ENCODE measurements at regions not wholly inside any gene's neighbourhood (a gene's known extent, or its start where the extent isn't known, plus 50 kb on each side); places are given as distances from the start of the nearest gene placed in this dataset.
A peak's percentile ranks its signal among the peaks of the same experiment; 100 is the strongest.
"Not testable (repeated sequence)": the region's sequence is repeated elsewhere in the genome, so short reads cannot be mapped to it uniquely, and the experiment has no call there.

GRCh38 chr11:25565846-25566245 is 766.1 kb upstream of the ANO3 start:
- no peak overlapping the region for H3K27ac ChIP-seq (replicated peaks; ENCODE audit: low read length)
- H3K9ac ChIP-seq (ENCODE audit: low read depth, low read length, poor library complexity), result no peak overlapping the region
- H2AFZ ChIP-seq (ENCODE audit: low read length), result no peak overlapping the region
- H4K8ac ChIP-seq (ENCODE audit: low read depth, low read length), result no peak overlapping the region
- DNase-seq (ENCODE audit: low spot score), result no peak
- H3K27me3 ChIP-seq (ENCODE audit: control insufficient read depth in 3 of 3, insufficient read depth in 3 of 3, low read depth in 1 of 3, low read length in 3 of 3), result no peaks in the 10 kb centered on the region
- H2AK5ac ChIP-seq (ENCODE audit: low read depth, low read length), result no peak overlapping the region
- H2BK5ac ChIP-seq (ENCODE audit: low read length), result no peak overlapping the region
- H2BK12ac ChIP-seq (ENCODE audit: low read length), result no peak overlapping the region
- no peak overlapping the region for H3K4ac ChIP-seq (ENCODE audit: low read length)
- H3K4me2 ChIP-seq (ENCODE audit: insufficient read depth, low read length, poor library complexity, severe bottlenecking), result no peak overlapping the region
- H3K4me3 ChIP-seq (ENCODE audit: low read length in 2 of 2), result no peak overlapping the region
- H2BK15ac ChIP-seq (ENCODE audit: low read length), result no peak overlapping the region
- H3K36me3 ChIP-seq (replicated peaks in 1 of 2; ENCODE audit: control insufficient read depth in 2 of 2, insufficient read depth in 2 of 2, low read length in 2 of 2), result no peaks in the 10 kb centered on the region
- no peak overlapping the region for H3K14ac ChIP-seq (ENCODE audit: low read length)
- no peak overlapping the region for H4K91ac ChIP-seq (ENCODE audit: low read depth, low read length, poor library complexity)
- H3K23ac ChIP-seq (ENCODE audit: low read depth, low read length, poor library complexity), result no peak overlapping the region
- no peak overlapping the region for H3K18ac ChIP-seq (ENCODE audit: low read length)
- H3K79me1 ChIP-seq (ENCODE audit: low read depth, low read length), result no peaks in the 10 kb centered on the region
- no peaks in the 10 kb centered on the region for H3K4me1 ChIP-seq (ENCODE audit: control insufficient read depth in 2 of 2, insufficient read depth in 1 of 2, low read depth in 1 of 2, low read length in 2 of 2)
- H2BK120ac ChIP-seq (ENCODE audit: low read depth, low read length), result no peak overlapping the region
- no peaks in the 10 kb centered on the region for H3K9me3 ChIP-seq (replicated peaks in 1 of 2; ENCODE audit: control insufficient read depth in 2 of 2, insufficient read depth in 1 of 2, low read depth in 1 of 2, low read length in 2 of 2)

DNA sequence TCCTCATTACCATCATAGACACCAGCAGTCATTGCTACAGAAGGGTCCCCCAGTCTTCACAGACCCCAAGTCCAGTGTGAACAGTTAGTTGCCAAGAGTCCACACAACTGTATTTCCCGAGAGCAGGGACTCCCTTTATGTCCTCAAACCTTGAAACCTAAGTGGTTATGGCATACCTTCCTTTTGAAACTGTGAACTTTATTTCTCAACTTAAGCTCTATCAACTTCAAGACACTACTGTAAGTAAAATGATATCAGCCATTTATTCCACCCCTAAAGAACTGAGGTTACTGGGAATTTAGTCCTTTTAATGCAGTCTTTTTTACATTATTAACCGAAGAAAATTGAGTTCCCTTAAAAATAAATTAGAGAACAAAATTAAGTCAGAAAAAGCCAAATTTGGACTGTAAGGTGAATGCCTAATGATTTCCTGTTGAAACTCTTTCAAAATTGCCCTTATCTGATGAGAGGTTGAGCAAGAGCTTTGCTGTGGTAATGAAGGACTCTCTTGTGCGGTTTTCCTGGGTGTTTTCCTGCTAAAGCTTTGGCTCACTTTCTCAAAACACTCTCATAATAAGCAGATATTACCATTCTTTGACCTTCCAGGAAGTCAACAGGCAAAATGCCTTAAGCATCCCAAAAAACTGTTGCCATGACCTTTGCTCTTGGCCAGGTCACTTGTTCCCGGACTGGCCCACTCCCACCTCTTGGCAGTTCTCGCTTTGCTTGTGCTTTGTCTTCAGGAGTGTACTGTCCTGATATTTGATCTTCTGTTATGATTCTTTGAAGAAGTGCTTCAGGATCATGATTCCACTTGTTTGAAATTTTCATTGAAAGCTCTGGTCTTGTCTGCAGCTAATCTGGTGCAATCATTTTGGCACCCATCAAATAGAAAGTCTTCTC is 765.4 kb upstream of the ANO3 start:
- H2BK15ac ChIP-seq (ENCODE audit: low read length), result no peak overlapping the region
- no peak overlapping the region for H2BK12ac ChIP-seq (ENCODE audit: low read length)
- H3K27ac ChIP-seq (replicated peaks; ENCODE audit: low read length), result no peak overlapping the region
- H3K4me1 ChIP-seq (ENCODE audit: control insufficient read depth in 2 of 2, insufficient read depth in 1 of 2, low read depth in 1 of 2, low read length in 2 of 2), result no peaks in the 10 kb centered on the region
- H3K4me3 ChIP-seq (ENCODE audit: low read length in 2 of 2), result no peak overlapping the region
- no peaks in the 10 kb centered on the region for H3K27me3 ChIP-seq (ENCODE audit: control insufficient read depth in 3 of 3, insufficient read depth in 3 of 3, low read depth in 1 of 3, low read length in 3 of 3)
- no peaks in the 10 kb centered on the region for H3K9me3 ChIP-seq (replicated peaks in 1 of 2; ENCODE audit: control insufficient read depth in 2 of 2, insufficient read depth in 1 of 2, low read depth in 1 of 2, low read length in 2 of 2)
- no peak overlapping the region for H3K9ac ChIP-seq (ENCODE audit: low read depth, low read length, poor library complexity)
- H3K4me2 ChIP-seq (ENCODE audit: insufficient read depth, low read length, poor library complexity, severe bottlenecking), result no peak overlapping the region
- H2BK5ac ChIP-seq (ENCODE audit: low read length), result no peak overlapping the region
- no peak overlapping the region for H3K18ac ChIP-seq (ENCODE audit: low read length)
- H4K8ac ChIP-seq (ENCODE audit: low read depth, low read length), result no peak overlapping the region
- no CpG with 5 or more reads among the region's 5 CpGs for WGBS, 2 donors (ENCODE audit: extremely low coverage in 2 of 2, insufficient read length in 2 of 2, insufficient replicate concordance in 1 of 2)
- H2AFZ ChIP-seq (ENCODE audit: low read length), result no peak overlapping the region
- H3K79me1 ChIP-seq (ENCODE audit: low read depth, low read length), result no peaks in the 10 kb centered on the region
- no peak for DNase-seq (ENCODE audit: low spot score)
- H2AK5ac ChIP-seq (ENCODE audit: low read depth, low read length), result no peak overlapping the region
- H4K91ac ChIP-seq (ENCODE audit: low read depth, low read length, poor library complexity), result no peak overlapping the region
- no peaks in the 10 kb centered on the region for H3K36me3 ChIP-seq (replicated peaks in 1 of 2; ENCODE audit: control insufficient read depth in 2 of 2, insufficient read depth in 2 of 2, low read length in 2 of 2)
- no peak overlapping the region for H3K23ac ChIP-seq (ENCODE audit: low read depth, low read length, poor library complexity)
- H2BK120ac ChIP-seq (ENCODE audit: low read depth, low read length), result no peak overlapping the region
- H3K4ac ChIP-seq (ENCODE audit: low read length), result no peak overlapping the region
- H3K14ac ChIP-seq (ENCODE audit: low read length), result no peak overlapping the region

DNA sequence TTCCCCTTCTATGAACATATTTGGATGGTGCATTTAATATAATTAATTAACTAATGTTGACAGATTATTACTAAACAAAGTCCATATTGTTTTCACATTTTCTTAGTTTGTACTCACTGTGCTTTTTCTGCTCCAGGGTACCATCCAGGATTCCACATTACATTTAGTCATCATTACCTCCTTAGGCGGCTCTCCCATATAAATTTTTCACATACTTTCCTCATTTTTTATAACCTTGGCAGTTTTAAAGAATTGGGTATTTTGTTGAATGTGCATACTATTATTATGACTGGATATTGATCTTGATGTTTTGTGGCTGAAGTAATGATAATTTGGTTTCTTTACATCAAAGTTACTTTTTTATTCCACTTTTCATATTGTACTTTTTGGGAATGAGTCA is 755.6 kb upstream of the ANO3 start:
- Histone ChIP-seq H2BK5ac (ENCODE audit: low read length) (no peak overlapping the region), H3K23ac (ENCODE audit: low read depth, low read length, poor library complexity) (no peak overlapping the region)
- WGBS, 2 donors (ENCODE audit: extremely low coverage in 2 of 2, insufficient read length in 2 of 2, insufficient replicate concordance in 1 of 2), result no CpG with 5 or more reads among the region's 1 CpG

GRCh38 chr11:25579554-25579953 is 752.4 kb upstream of the ANO3 start:
- not testable (repeated sequence) for H4K8ac ChIP-seq (ENCODE audit: low read depth, low read length); H3K79me1 ChIP-seq (ENCODE audit: low read depth, low read length); H2BK120ac ChIP-seq (ENCODE audit: low read depth, low read length); H3K23ac ChIP-seq (ENCODE audit: low read depth, low read length, poor library complexity); H4K91ac ChIP-seq (ENCODE audit: low read depth, low read length, poor library complexity); H3K36me3 ChIP-seq (replicated peaks in 1 of 2; ENCODE audit: control insufficient read depth in 2 of 2, insufficient read depth in 2 of 2, low read length in 2 of 2); H3K14ac ChIP-seq (ENCODE audit: low read length); H3K18ac ChIP-seq (ENCODE audit: low read length); H3K9me3 ChIP-seq (replicated peaks in 1 of 2; ENCODE audit: control insufficient read depth in 2 of 2, insufficient read depth in 1 of 2, low read depth in 1 of 2, low read length in 2 of 2); H3K27ac ChIP-seq (replicated peaks; ENCODE audit: low read length); H2BK12ac ChIP-seq (ENCODE audit: low read length); H2BK5ac ChIP-seq (ENCODE audit: low read length); H3K4me3 ChIP-seq (ENCODE audit: low read length in 2 of 2); H2BK15ac ChIP-seq (ENCODE audit: low read length); H2AFZ ChIP-seq (ENCODE audit: low read length); H3K9ac ChIP-seq (ENCODE audit: low read depth, low read length, poor library complexity); H2AK5ac ChIP-seq (ENCODE audit: low read depth, low read length); DNase-seq (ENCODE audit: low spot score); H3K4ac ChIP-seq (ENCODE audit: low read length); H3K27me3 ChIP-seq (ENCODE audit: control insufficient read depth in 3 of 3, insufficient read depth in 3 of 3, low read depth in 1 of 3, low read length in 3 of 3); H3K4me1 ChIP-seq (ENCODE audit: control insufficient read depth in 2 of 2, insufficient read depth in 1 of 2, low read depth in 1 of 2, low read length in 2 of 2)
- peak overlapping the region; percentile 18 for H3K4me2 ChIP-seq (ENCODE audit: insufficient read depth, low read length, poor library complexity, severe bottlenecking)
- no CpG with 5 or more reads among the region's 2 CpGs for WGBS, 2 donors (ENCODE audit: extremely low coverage in 2 of 2, insufficient read length in 2 of 2, insufficient replicate concordance in 1 of 2)

More for the DNA sequence above, 755.6 kb upstream of the ANO3 start:
- peaks cover 0 to 1% of the 10 kb centered on the region in 2 donors for H3K4me1 ChIP-seq (ENCODE audit: control insufficient read depth in 2 of 2, insufficient read depth in 1 of 2, low read depth in 1 of 2, low read length in 2 of 2)
- no peak overlapping the region for H3K9ac ChIP-seq (ENCODE audit: low read depth, low read length, poor library complexity)
- H2BK12ac ChIP-seq (ENCODE audit: low read length), result no peak overlapping the region
- no peaks in the 10 kb centered on the region for H3K9me3 ChIP-seq (replicated peaks in 1 of 2; ENCODE audit: control insufficient read depth in 2 of 2, insufficient read depth in 1 of 2, low read depth in 1 of 2, low read length in 2 of 2)
- no peak overlapping the region for H2AK5ac ChIP-seq (ENCODE audit: low read depth, low read length)
- no peak overlapping the region for H3K27ac ChIP-seq (replicated peaks; ENCODE audit: low read length)
- H2AFZ ChIP-seq (ENCODE audit: low read length), result no peak overlapping the region
- H3K18ac ChIP-seq (ENCODE audit: low read length), result no peak overlapping the region
- H4K8ac ChIP-seq (ENCODE audit: low read depth, low read length), result no peak overlapping the region
- no peak overlapping the region for H2BK15ac ChIP-seq (ENCODE audit: low read length)
- no peaks in the 10 kb centered on the region for H3K36me3 ChIP-seq (replicated peaks in 1 of 2; ENCODE audit: control insufficient read depth in 2 of 2, insufficient read depth in 2 of 2, low read length in 2 of 2)
- no peak for DNase-seq (ENCODE audit: low spot score)
- H3K79me1 ChIP-seq (ENCODE audit: low read depth, low read length), result no peaks in the 10 kb centered on the region
- H4K91ac ChIP-seq (ENCODE audit: low read depth, low read length, poor library complexity), result no peak overlapping the region
- H2BK120ac ChIP-seq (ENCODE audit: low read depth, low read length), result no peak overlapping the region
- no peaks in the 10 kb centered on the region for H3K27me3 ChIP-seq (ENCODE audit: control insufficient read depth in 3 of 3, insufficient read depth in 3 of 3, low read depth in 1 of 3, low read length in 3 of 3)
- H3K4me2 ChIP-seq (ENCODE audit: insufficient read depth, low read length, poor library complexity, severe bottlenecking), result no peak overlapping the region
- H3K4me3 ChIP-seq (ENCODE audit: low read length in 2 of 2), result no peak overlapping the region
- H3K14ac ChIP-seq (ENCODE audit: low read length), result no peak overlapping the region
- no peak overlapping the region for H3K4ac ChIP-seq (ENCODE audit: low read length)

Measured in neuronal stem cell (in vitro differentiated cells).